NCI-H82 treated with DMSO at 0.1 percent for 48 hours (cell line): ENCODE measurements at regions not wholly inside any gene's neighbourhood (a gene's known extent, or its start where the extent isn't known, plus 50 kb on each side); places are given as distances from the start of the nearest gene placed in this dataset.
"Not testable (repeated sequence)": the region's sequence is repeated elsewhere in the genome, so short reads cannot be mapped to it uniquely, and the experiment has no call there.

Experiments
- DNase-seq: peaks from one replicate; lab custom pipeline; 2025; ENCODE audit not compliant: unreplicated experiment; lab: John Stamatoyannopoulos, UW

GRCh38 chr2:228956701-228957474 is 314.2 kb downstream of the PID1 start:
- no peak for DNase-seq

GRCh38 chr2:228949831-228950230 is 321.3 kb downstream of the PID1 start:
- no peak for DNase-seq

- DNase-seq = no peak
Observed at GRCh38 chr2:228945710-228946109, 325.4 kb downstream of the PID1 start.

GRCh38 chr2:228942856-228943255 is 328.2 kb downstream of the PID1 start:
- no peak for DNase-seq

GRCh38 chr2:228938629-228939028 is 332.5 kb downstream of the PID1 start:
- no peak for DNase-seq

- no peak for DNase-seq
Observed at GRCh38 chr2:228927028-228928010, 343.8 kb downstream of the PID1 start.

- DNase-seq = no peak
Observed at GRCh38 chr2:228919808-228920207, 351.3 kb downstream of the PID1 start.

- DNase-seq = no peak
Observed at GRCh38 chr2:228917220-228917619, 353.9 kb downstream of the PID1 start.

GRCh38 chr2:228916416-228917090 is 354.5 kb downstream of the PID1 start:
- DNase-seq = no peak

- no peak for DNase-seq
Observed at GRCh38 chr2:228913176-228913575, 357.9 kb downstream of the PID1 start.

- DNase-seq = not testable (repeated sequence)
Observed at GRCh38 chr2:228910872-228911271, 360.2 kb downstream of the PID1 start.

GRCh38 chr2:228902176-228902575 is 368.9 kb downstream of the PID1 start:
- DNase-seq = no peak

GRCh38 chr2:228901531-228901930 is 369.6 kb downstream of the PID1 start:
- no peak for DNase-seq

GRCh38 chr2:228878138-228878537 is 392.9 kb downstream of the PID1 start:
- DNase-seq = no peak

- DNase-seq = no peak
Observed at GRCh38 chr2:228876276-228876675, 394.8 kb downstream of the PID1 start.

- no peak for DNase-seq
Observed at GRCh38 chr2:228875152-228875900, 395.8 kb downstream of the PID1 start.

- DNase-seq = no peak
Observed at GRCh38 chr2:228871012-228871411, 400.1 kb downstream of the PID1 start.

GRCh38 chr2:228869636-228870264 is 401.3 kb downstream of the PID1 start:
- DNase-seq = no peak

GRCh38 chr2:228867406-228867805 is 403.7 kb downstream of the PID1 start:
- DNase-seq = no peak

GRCh38 chr2:228866781-228867180 is 404.3 kb downstream of the PID1 start:
- DNase-seq = no peak
